ENCODE measurements at regions not wholly inside any gene's neighbourhood (a gene's known extent, or its start where the extent isn't known, plus 50 kb on each side); places are given as distances from the start of the nearest gene placed in this dataset.
A peak's percentile ranks its signal among the peaks of the same experiment; 100 is the strongest.

- no peaks in the 10 kb centered on the region for H3K36me3 ChIP-seq (ENCODE audit: insufficient read depth, low read length)
- no peak overlapping the region for H3K4me2 ChIP-seq (ENCODE audit: low read length)
- CTCF ChIA-PET (ENCODE audit: unreplicated experiment): no interaction called here
- TF ChIP-seq, protein P1, sequence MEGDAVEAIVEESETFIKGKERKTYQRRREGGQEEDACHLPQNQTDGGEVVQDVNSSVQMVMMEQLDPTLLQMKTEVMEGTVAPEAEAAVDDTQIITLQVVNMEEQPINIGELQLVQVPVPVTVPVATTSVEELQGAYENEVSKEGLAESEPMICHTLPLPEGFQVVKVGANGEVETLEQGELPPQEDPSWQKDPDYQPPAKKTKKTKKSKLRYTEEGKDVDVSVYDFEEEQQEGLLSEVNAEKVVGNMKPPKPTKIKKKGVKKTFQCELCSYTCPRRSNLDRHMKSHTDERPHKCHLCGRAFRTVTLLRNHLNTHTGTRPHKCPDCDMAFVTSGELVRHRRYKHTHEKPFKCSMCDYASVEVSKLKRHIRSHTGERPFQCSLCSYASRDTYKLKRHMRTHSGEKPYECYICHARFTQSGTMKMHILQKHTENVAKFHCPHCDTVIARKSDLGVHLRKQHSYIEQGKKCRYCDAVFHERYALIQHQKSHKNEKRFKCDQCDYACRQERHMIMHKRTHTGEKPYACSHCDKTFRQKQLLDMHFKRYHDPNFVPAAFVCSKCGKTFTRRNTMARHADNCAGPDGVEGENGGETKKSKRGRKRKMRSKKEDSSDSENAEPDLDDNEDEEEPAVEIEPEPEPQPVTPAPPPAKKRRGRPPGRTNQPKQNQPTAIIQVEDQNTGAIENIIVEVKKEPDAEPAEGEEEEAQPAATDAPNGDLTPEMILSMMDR (conservative IDR thresholded peaks at IDR 0.05; ENCODE audit: low read length): no peak
- no peak for TF ChIP-seq EZH2phosphoT487 (IDR thresholded peaks at IDR 0.05; ENCODE audit: borderline replicate concordance, low read depth, low read length)
- H3K4me3 ChIP-seq (ENCODE audit: low read depth, low read length, poor library complexity, severe bottlenecking): no peak overlapping the region
- POLR2A ChIA-PET: no interaction called here
- no peaks in the 10 kb centered on the region for H3K9me3 ChIP-seq (ENCODE audit: low read length)
- H3K27ac ChIP-seq (ENCODE audit: low read depth, low read length, poor library complexity, severe bottlenecking): no peak overlapping the region
- DNase-seq (ENCODE audit: low spot score): no peak
- intact Hi-C loops (cut with micrococcal nuclease; ENCODE audit: unreplicated experiment): no loop called here
- H2AFZ ChIP-seq (ENCODE audit: low read length): no peak overlapping the region
- no peaks in the 10 kb centered on the region for H3K79me2 ChIP-seq (ENCODE audit: insufficient read depth, low read depth, low read length)
- H3K9me2 ChIP-seq (ENCODE audit: insufficient read depth, low read length): no peaks in the 10 kb centered on the region
- no TSS peak for BruUV-seq (replicated peaks)
- no peaks in the 10 kb centered on the region for H4K20me1 ChIP-seq (ENCODE audit: insufficient read depth, low read length)
- no peaks in the 10 kb centered on the region for H3K4me1 ChIP-seq (ENCODE audit: insufficient read depth, low read length, poor library complexity, severe bottlenecking)
These were observed 88.4 kb upstream of the DCD start for GRCh38 chr12:54736549-54736948.

GRCh38 chr12:54734196-54734950 is 86.2 kb upstream of the DCD start:
- Histone ChIP-seq H3K9me3 (ENCODE audit: low read length) (no peaks in the 10 kb centered on the region), H3K27ac (ENCODE audit: low read depth, low read length, poor library complexity, severe bottlenecking) (no peak overlapping the region), H3K36me3 (ENCODE audit: insufficient read depth, low read length) (no peaks in the 10 kb centered on the region), H3K9me2 (ENCODE audit: insufficient read depth, low read length) (no peaks in the 10 kb centered on the region), H3K4me3 (ENCODE audit: low read depth, low read length, poor library complexity, severe bottlenecking) (no peak overlapping the region), H3K4me2 (ENCODE audit: low read length) (no peak overlapping the region), H2AFZ (ENCODE audit: low read length) (no peak overlapping the region), H3K79me2 (ENCODE audit: insufficient read depth, low read depth, low read length) (no peaks in the 10 kb centered on the region), H4K20me1 (ENCODE audit: insufficient read depth, low read length) (no peaks in the 10 kb centered on the region), H3K4me1 (ENCODE audit: insufficient read depth, low read length, poor library complexity, severe bottlenecking) (no peaks in the 10 kb centered on the region)
- CTCF ChIA-PET (ENCODE audit: unreplicated experiment): no interaction called here
- POLR2A ChIA-PET: no interaction called here
- intact Hi-C loops (cut with micrococcal nuclease; ENCODE audit: unreplicated experiment): no loop called here
- DNase-seq (ENCODE audit: low spot score): no peak
- TF ChIP-seq, protein P1 (conservative IDR thresholded peaks at IDR 0.05; ENCODE audit: low read length): no peak
- BruUV-seq (replicated peaks): no TSS peak

DNA sequence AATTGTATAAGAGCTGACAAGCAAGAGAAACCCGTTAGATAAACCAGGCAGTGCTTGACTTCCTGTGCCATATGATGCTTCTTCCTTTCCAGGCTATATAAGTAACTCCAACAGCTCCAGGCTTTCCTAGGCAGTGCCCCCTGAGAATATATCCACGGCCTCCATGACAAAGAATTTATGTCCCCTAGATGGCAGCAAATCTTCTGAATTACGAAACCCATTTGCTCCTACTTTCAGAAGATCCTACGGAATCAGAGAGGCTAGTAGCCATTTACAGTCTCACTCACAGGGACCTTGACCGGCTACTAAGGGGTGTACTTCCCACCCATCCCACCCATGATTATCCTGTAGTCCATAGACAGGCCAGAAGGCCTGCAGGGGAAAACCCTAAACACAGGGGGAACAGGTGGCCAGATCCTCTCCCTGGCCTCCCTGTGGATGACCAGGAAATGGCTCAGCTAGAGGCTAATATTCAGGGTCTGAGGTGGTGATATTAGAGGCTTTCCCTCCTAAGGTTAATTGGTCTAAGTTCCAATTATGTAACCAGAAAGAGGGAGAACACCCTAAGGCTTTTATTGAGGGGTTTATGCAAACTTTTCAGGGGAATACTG is 77.2 kb upstream of the DCD start:
- no TSS peak for BruUV-seq (replicated peaks)
- H2AFZ ChIP-seq (ENCODE audit: low read length): no peak overlapping the region
- no peaks in the 10 kb centered on the region for H3K9me2 ChIP-seq (ENCODE audit: insufficient read depth, low read length)
- ChIA-PET POLR2A (no interaction called here), CTCF (ENCODE audit: unreplicated experiment) (no interaction called here)
- H3K4me1 ChIP-seq (ENCODE audit: insufficient read depth, low read length, poor library complexity, severe bottlenecking): no peaks in the 10 kb centered on the region
- H3K27ac ChIP-seq (ENCODE audit: low read depth, low read length, poor library complexity, severe bottlenecking): no peak overlapping the region
- no peaks in the 10 kb centered on the region for H3K79me2 ChIP-seq (ENCODE audit: insufficient read depth, low read depth, low read length)
- no peak overlapping the region for H3K4me3 ChIP-seq (ENCODE audit: low read depth, low read length, poor library complexity, severe bottlenecking)
- TF ChIP-seq EZH2phosphoT487 (IDR thresholded peaks at IDR 0.05; ENCODE audit: borderline replicate concordance, low read depth, low read length): no peak
- TF ChIP-seq, protein P1 (conservative IDR thresholded peaks at IDR 0.05; ENCODE audit: low read length): peak; percentile 59
- DNase-seq (ENCODE audit: low spot score): peak; percentile 5
- H3K9me3 ChIP-seq (ENCODE audit: low read length): no peaks in the 10 kb centered on the region
- H4K20me1 ChIP-seq (ENCODE audit: insufficient read depth, low read length): no peaks in the 10 kb centered on the region
- intact Hi-C loops (cut with micrococcal nuclease; ENCODE audit: unreplicated experiment): no loop called here
- no peaks in the 10 kb centered on the region for H3K36me3 ChIP-seq (ENCODE audit: insufficient read depth, low read length)
- no peak overlapping the region for H3K4me2 ChIP-seq (ENCODE audit: low read length)
